C4-2B (cell line): ENCODE measurements at regions not wholly inside any gene's neighbourhood (a gene's known extent, or its start where the extent isn't known, plus 50 kb on each side); places are given as distances from the start of the nearest gene placed in this dataset.

Experiments
- ZFX ChIP-seq: fragments of 450-650 bp; IDR thresholded peaks from 2 replicates; pipeline ENCODE4 v1.6.1; 2017
- TF ChIP-seq, protein P1 (sequence below): fragments of 450-650 bp; conservative IDR thresholded peaks from 2 replicates; pipeline ENCODE4 v1.5.1; 2017; ENCODE audit warnings: mild to moderate bottlenecking

DNA sequence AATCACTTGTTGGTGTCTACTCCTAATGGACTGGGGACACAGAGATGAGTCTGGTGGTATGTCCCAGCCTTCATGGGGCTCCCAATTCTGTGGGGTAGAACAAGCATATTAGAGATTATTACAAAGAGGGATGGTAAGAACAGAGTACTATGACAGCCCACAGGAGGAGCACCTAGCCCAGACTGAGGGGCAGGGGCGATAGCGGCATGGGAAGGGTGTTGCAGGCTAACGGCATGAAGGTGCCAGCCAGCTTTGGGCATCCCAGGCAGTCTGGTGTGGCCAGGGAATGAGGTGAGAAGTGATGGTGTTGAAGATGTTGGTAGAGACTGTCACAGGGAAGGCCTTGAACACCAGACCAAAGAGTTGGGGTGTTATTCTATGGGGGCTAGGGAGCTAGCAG lies 280.0 kb downstream of the RPS24 start:
- TF ChIP-seq, protein P1, sequence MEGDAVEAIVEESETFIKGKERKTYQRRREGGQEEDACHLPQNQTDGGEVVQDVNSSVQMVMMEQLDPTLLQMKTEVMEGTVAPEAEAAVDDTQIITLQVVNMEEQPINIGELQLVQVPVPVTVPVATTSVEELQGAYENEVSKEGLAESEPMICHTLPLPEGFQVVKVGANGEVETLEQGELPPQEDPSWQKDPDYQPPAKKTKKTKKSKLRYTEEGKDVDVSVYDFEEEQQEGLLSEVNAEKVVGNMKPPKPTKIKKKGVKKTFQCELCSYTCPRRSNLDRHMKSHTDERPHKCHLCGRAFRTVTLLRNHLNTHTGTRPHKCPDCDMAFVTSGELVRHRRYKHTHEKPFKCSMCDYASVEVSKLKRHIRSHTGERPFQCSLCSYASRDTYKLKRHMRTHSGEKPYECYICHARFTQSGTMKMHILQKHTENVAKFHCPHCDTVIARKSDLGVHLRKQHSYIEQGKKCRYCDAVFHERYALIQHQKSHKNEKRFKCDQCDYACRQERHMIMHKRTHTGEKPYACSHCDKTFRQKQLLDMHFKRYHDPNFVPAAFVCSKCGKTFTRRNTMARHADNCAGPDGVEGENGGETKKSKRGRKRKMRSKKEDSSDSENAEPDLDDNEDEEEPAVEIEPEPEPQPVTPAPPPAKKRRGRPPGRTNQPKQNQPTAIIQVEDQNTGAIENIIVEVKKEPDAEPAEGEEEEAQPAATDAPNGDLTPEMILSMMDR, result no peak
- TF ChIP-seq ZFX, result no peak
